ENCODE measurements at regions not wholly inside any gene's neighbourhood (a gene's known extent, or its start where the extent isn't known, plus 50 kb on each side); places are given as distances from the start of the nearest gene placed in this dataset.
A peak's percentile ranks its signal among the peaks of the same experiment; 100 is the strongest.

DNA sequence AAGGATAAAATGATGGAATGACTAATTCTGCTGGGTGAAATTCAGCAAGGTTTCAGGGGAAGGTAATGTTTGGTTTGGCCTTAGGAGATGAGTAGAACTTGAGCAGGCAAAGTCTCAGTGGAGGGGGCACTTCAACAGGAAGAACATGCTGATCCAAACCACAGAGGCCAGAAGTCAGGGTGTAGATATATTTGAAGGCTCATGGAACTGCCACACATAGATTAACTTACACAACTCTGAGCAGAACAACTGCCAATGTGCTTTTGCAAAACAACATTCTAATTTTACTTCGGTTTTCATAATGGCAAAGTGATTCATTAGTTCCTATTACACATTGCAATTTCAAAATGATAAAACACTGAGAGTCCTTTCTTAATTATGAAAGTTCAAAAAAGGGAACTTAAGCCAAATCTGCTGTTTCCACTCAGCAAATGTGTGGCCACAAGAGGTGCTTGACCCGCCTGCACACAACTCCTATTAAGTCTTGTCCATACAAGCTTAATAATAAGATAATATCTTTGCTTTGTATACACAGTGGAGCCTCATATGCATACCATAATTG is 284.8 kb downstream of the MREG start:
- WGBS, 2 experiments (ENCODE audit: extremely low coverage in 1 of 2, insufficient coverage in 1 of 2, insufficient read length in 1 of 2, insufficient replicate concordance in 2 of 2, low coverage in 1 of 2, low lambda C conversion rate in 2 of 2, missing lambda C conversion rate in 1 of 2) = 45% methylated on average over 2 of the region's 2 CpGs; no CpG with 5 or more reads in 1 of the 2 experiments
- H4K5ac ChIP-seq (ENCODE audit: insufficient read length, low read depth, low read length) = no peak overlapping the region
- H4K91ac ChIP-seq (replicated peaks; ENCODE audit: insufficient read length, low read length) = no peak overlapping the region
- no peaks in the 10 kb centered on the region for H3K36me3 ChIP-seq (ENCODE audit: control insufficient read depth in 2 of 4, insufficient read depth in 4 of 4, low read length in 3 of 4)
- no peaks in the 10 kb centered on the region for H3K23me2 ChIP-seq (ENCODE audit: low read depth, low read length)
- POLR2A ChIA-PET (ENCODE audit: partially characterized antibody) = no interaction called here
- peak overlapping the region in 1 of 4 experiments; percentile 37; a peak in 1 of 7 replicates for H3K9ac ChIP-seq (replicated peaks in 1 of 4; ENCODE audit: extremely low read depth in 1 of 4, low read depth in 3 of 4, low read length in 3 of 4)
- no peak overlapping the region for H3K27ac ChIP-seq (ENCODE audit: low read depth, low read length)
- no peak overlapping the region for H2BK15ac ChIP-seq (ENCODE audit: low read length)
- CTCF ChIA-PET (ENCODE audit: partially characterized antibody) = no interaction called here
- no peak overlapping the region for H2BK5ac ChIP-seq (ENCODE audit: low read depth, low read length)
- DNase-seq (ENCODE audit: low read depth in 1 of 2, low spot score in 2 of 2) (no peak), FAIRE-seq (no peak)
- H3K14ac ChIP-seq (ENCODE audit: insufficient read length) = no peak overlapping the region
- no peak overlapping the region for H2BK20ac ChIP-seq (ENCODE audit: low read length)
- H3K4me1 ChIP-seq (replicated peaks in 1 of 4; ENCODE audit: control insufficient read depth in 3 of 4, insufficient read depth in 4 of 4, low read length in 3 of 4) = no peaks in the 10 kb centered on the region
- no peak overlapping the region for H3K23ac ChIP-seq (ENCODE audit: insufficient read length)
- no peak overlapping the region for H3K18ac ChIP-seq (ENCODE audit: extremely low read depth, low read length)
- H3K79me2 ChIP-seq (ENCODE audit: control insufficient read depth in 1 of 2, insufficient read depth in 2 of 2, low read length in 2 of 2) = no peaks in the 10 kb centered on the region
- no peak overlapping the region for H2AK5ac ChIP-seq (ENCODE audit: low read depth, low read length)
- no peak overlapping the region for H2BK120ac ChIP-seq (replicated peaks; ENCODE audit: low read depth, low read length)
- no peak overlapping the region for H3K4me3 ChIP-seq (ENCODE audit: extremely low read depth in 1 of 4, insufficient read depth in 2 of 4, low read depth in 3 of 4, low read length in 4 of 4)
- no peak overlapping the region for H2AFZ ChIP-seq (ENCODE audit: low read length)
- no peak overlapping the region for H3K56ac ChIP-seq (replicated peaks; ENCODE audit: insufficient read length, low read depth, low read length)
- no peaks in the 10 kb centered on the region for H3K27me3 ChIP-seq (replicated peaks in 1 of 4; ENCODE audit: control insufficient read depth in 3 of 4, extremely low read depth in 1 of 4, insufficient read depth in 3 of 4, low read length in 3 of 4)
- no peak overlapping the region for H3K4me2 ChIP-seq (ENCODE audit: insufficient read depth in 1 of 2, low read depth in 2 of 2, low read length in 2 of 2)
- H4K8ac ChIP-seq (ENCODE audit: extremely low read depth, insufficient read depth, low read length) = no peak overlapping the region
- H3K79me1 ChIP-seq (ENCODE audit: low read depth, low read length) = no peaks in the 10 kb centered on the region
- no peak overlapping the region for H2BK12ac ChIP-seq (ENCODE audit: low read depth, low read length)
- H3K9me3 ChIP-seq (ENCODE audit: insufficient read depth in 2 of 2, low read depth in 1 of 2, low read length in 1 of 2) = no peaks in the 10 kb centered on the region
- no peaks in the 10 kb centered on the region for H4K20me1 ChIP-seq (replicated peaks in 1 of 2; ENCODE audit: control insufficient read depth in 1 of 2, insufficient read depth in 2 of 2, low read length in 2 of 2)
- no peak overlapping the region for H3K4ac ChIP-seq (replicated peaks; ENCODE audit: insufficient read length, low read depth, low read length)
- no peak for TF ChIP-seq TBP (IDR thresholded peaks at IDR 0.05; ENCODE audit: low read depth, low read length)
- TF ChIP-seq SIN3A (conservative IDR thresholded peaks at IDR 0.05 in 1 of 2, IDR thresholded peaks at IDR 0.05 in 1 of 2; ENCODE audit: low read depth in 1 of 2, low read length in 2 of 2) = no peak
- no peak for TF ChIP-seq HDAC2 (IDR thresholded peaks at IDR 0.05; ENCODE audit: borderline replicate concordance in 1 of 2, low read depth in 2 of 2, low read length in 2 of 2)
- TF ChIP-seq PHF8 (conservative IDR thresholded peaks at IDR 0.05; ENCODE audit: low read depth, low read length) = no peak
- no peak for TF ChIP-seq KDM4A (IDR thresholded peaks at IDR 0.05; ENCODE audit: low read depth, low read length, severe bottlenecking)
- TF ChIP-seq, protein P1, sequence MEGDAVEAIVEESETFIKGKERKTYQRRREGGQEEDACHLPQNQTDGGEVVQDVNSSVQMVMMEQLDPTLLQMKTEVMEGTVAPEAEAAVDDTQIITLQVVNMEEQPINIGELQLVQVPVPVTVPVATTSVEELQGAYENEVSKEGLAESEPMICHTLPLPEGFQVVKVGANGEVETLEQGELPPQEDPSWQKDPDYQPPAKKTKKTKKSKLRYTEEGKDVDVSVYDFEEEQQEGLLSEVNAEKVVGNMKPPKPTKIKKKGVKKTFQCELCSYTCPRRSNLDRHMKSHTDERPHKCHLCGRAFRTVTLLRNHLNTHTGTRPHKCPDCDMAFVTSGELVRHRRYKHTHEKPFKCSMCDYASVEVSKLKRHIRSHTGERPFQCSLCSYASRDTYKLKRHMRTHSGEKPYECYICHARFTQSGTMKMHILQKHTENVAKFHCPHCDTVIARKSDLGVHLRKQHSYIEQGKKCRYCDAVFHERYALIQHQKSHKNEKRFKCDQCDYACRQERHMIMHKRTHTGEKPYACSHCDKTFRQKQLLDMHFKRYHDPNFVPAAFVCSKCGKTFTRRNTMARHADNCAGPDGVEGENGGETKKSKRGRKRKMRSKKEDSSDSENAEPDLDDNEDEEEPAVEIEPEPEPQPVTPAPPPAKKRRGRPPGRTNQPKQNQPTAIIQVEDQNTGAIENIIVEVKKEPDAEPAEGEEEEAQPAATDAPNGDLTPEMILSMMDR (IDR thresholded peaks at IDR 0.05; ENCODE audit: control extremely low read depth in 1 of 3, insufficient read depth in 1 of 3, low read depth in 1 of 3, low read length in 3 of 3) = no peak
- TF ChIP-seq, protein P2, sequence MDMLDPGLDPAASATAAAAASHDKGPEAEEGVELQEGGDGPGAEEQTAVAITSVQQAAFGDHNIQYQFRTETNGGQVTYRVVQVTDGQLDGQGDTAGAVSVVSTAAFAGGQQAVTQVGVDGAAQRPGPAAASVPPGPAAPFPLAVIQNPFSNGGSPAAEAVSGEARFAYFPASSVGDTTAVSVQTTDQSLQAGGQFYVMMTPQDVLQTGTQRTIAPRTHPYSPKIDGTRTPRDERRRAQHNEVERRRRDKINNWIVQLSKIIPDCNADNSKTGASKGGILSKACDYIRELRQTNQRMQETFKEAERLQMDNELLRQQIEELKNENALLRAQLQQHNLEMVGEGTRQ (IDR thresholded peaks at IDR 0.05; ENCODE audit: low read length) = no peak
- no peak for TF ChIP-seq SIRT6 (IDR thresholded peaks at IDR 0.05; ENCODE audit: low read length)
- TF ChIP-seq JUND (IDR thresholded peaks at IDR 0.05; ENCODE audit: low read length) = no peak
- no peak for TF ChIP-seq ZNF274 (IDR thresholded peaks at IDR 0.05; ENCODE audit: borderline replicate concordance, extremely low read depth, low read length)

Measured in H1 (cell line).